Mammary epithelial cell (primary cell): ENCODE measurements at regions not wholly inside any gene's neighbourhood (a gene's known extent, or its start where the extent isn't known, plus 50 kb on each side); places are given as distances from the start of the nearest gene placed in this dataset.

Experiments
- CTCF ChIP-seq, 2 donors: IDR thresholded peaks in 1 of 2; conservative IDR thresholded peaks in 1 of 2; 2 replicates each; pipeline ENCODE4 v1.5.1; 2011 to 2012; ENCODE audit warnings: inconsistent platforms in 2 of 2, low read length in 2 of 2, mild to moderate bottlenecking in 2 of 2, control low read depth in 1 of 2, low read depth in 1 of 2; ENCODE audit not compliant: insufficient read depth in 1 of 2; ENCODE audit errors: extremely low read depth in 1 of 2
- EZH2 ChIP-seq: IDR thresholded peaks from 2 replicates; pipeline ENCODE4 v1.6.1; 2012; ENCODE audit warnings: low read length, inconsistent platforms, borderline replicate concordance

DNA sequence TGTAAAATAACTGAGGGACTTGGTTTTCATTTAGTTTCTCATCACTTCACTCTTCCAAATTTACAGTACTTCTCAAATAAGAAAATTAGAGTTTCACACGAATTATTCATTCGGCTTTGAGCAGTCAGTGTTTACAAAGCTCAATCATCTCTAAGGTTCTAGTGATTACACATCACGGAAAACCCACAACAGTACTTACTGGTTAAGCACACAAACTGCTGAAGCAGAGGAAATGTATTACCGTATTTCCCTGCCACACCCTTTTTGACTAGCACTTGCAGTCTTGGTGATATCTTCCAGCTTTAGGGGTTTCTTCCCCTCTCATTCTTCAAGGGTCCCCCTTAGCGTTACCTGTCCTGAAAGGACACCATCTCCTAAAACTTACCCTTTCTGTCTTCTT lies 164.8 kb upstream of the CDIN1 start:
- TF ChIP-seq CTCF (conservative IDR thresholded peaks at IDR 0.05 in 1 of 2, IDR thresholded peaks at IDR 0.05 in 1 of 2; ENCODE audit: extremely low read depth in 1 of 2, insufficient read depth in 1 of 2, low read depth in 1 of 2, low read length in 2 of 2) (no peak), EZH2 (no peak)
